SK-N-SH (cell line): ENCODE measurements at regions not wholly inside any gene's neighbourhood (a gene's known extent, or its start where the extent isn't known, plus 50 kb on each side); places are given as distances from the start of the nearest gene placed in this dataset.

Source experiments
- EP300 ChIP-seq, 2 experiments: IDR thresholded peaks; 2 replicates each; pipeline versions ENCODE4 v1.4.0 to v1.6.1; 2012; ENCODE audit warnings: borderline replicate concordance in 1 of 2, low read depth in 1 of 2, low read length in 1 of 2
- EZH2phosphoT487 ChIP-seq: fragments of 200-600 bp; sonication (generic); IDR thresholded peaks from 2 replicates; pipeline ENCODE4 v1.6.1; 2017; ENCODE audit warnings: low read depth, mixed run types, mild to moderate bottlenecking, antibody characterized with exemption, moderate library complexity, borderline replicate concordance
- FOXJ3 ChIP-seq: sonication (generic); formaldehyde crosslinking; IDR thresholded peaks from 2 replicates; pipeline ENCODE4 v1.5.1; 2020; ENCODE audit warnings: mild to moderate bottlenecking, missing genetic modification reagents
- GABPA ChIP-seq: IDR thresholded peaks from 2 replicates; pipeline ENCODE4 v1.4.0; 2012; ENCODE audit warnings: low read depth, mild to moderate bottlenecking
- JUND ChIP-seq: IDR thresholded peaks from 2 replicates; pipeline ENCODE4 v1.4.0; 2012
- NFIC ChIP-seq: IDR thresholded peaks from 2 replicates; pipeline ENCODE4 v1.4.0; 2012; ENCODE audit warnings: borderline replicate concordance
- RAD21 ChIP-seq: IDR thresholded peaks from 2 replicates; pipeline ENCODE4 v1.6.1; 2012; ENCODE audit warnings: mild to moderate bottlenecking, low read length
- RFX5 ChIP-seq: IDR thresholded peaks from 2 replicates; pipeline ENCODE4 v1.6.1; 2012; ENCODE audit warnings: mild to moderate bottlenecking, improper control_type of control experiment, low read length
- RXRA ChIP-seq: IDR thresholded peaks from 2 replicates; pipeline ENCODE4 v1.4.0; 2012; ENCODE audit warnings: low read depth, mild to moderate bottlenecking, borderline replicate concordance
- TEAD4 ChIP-seq: IDR thresholded peaks from 2 replicates; pipeline ENCODE4 v1.4.0; 2012; ENCODE audit warnings: mild to moderate bottlenecking, borderline replicate concordance; ENCODE audit not compliant: insufficient read depth
- TF ChIP-seq, protein P1 (sequence below): fragments of 200-600 bp; sonication (generic); IDR thresholded peaks from 2 replicates; pipeline ENCODE4 v1.6.1; 2017; ENCODE audit warnings: antibody characterized with exemption, mild to moderate bottlenecking, moderate library complexity
- TF ChIP-seq, protein P2 (sequence below): IDR thresholded peaks from 2 replicates; pipeline ENCODE4 v1.4.0; 2012; ENCODE audit warnings: low read depth, borderline replicate concordance
- TF ChIP-seq, protein P3 (sequence below): IDR thresholded peaks from 2 replicates; pipeline ENCODE4 v1.6.1; 2012; ENCODE audit warnings: mild to moderate bottlenecking, low read depth, low read length, moderate library complexity
- TF ChIP-seq, protein P4 (sequence below): fragments of 150-350 bp; IDR thresholded peaks from 2 replicates; pipeline ENCODE4 v1.6.1; 2017; ENCODE audit warnings: antibody characterized with exemption, low read length, low read depth, borderline replicate concordance

DNA sequence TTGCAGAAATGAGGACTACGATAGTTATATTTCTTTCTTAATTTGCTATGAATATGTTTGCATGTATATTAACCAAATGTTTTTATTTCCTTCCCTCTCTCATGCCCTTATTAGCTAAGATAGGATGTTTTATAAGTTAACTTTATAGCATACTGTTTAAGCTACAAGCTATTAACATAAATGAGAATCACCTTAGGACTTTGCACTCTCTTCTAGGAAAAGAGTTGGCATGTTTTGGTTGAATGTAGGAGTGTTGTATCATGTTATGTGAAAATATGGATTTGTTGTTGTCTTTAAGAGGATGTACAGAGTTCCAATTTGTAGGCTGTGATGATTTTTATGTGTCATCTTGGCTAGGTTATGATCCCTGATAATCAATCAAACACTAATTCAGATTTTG is 467.4 kb upstream of the SETBP1 start:
- no peak for TF ChIP-seq RAD21
- no peak for TF ChIP-seq EP300 (IDR thresholded peaks at IDR 0.05; ENCODE audit: borderline replicate concordance in 1 of 2, low read depth in 1 of 2, low read length in 1 of 2)
- TF ChIP-seq RXRA: no peak
- TF ChIP-seq NFIC: no peak
- TF ChIP-seq RFX5: no peak
- TF ChIP-seq FOXJ3: no peak
- TF ChIP-seq, protein P1, sequence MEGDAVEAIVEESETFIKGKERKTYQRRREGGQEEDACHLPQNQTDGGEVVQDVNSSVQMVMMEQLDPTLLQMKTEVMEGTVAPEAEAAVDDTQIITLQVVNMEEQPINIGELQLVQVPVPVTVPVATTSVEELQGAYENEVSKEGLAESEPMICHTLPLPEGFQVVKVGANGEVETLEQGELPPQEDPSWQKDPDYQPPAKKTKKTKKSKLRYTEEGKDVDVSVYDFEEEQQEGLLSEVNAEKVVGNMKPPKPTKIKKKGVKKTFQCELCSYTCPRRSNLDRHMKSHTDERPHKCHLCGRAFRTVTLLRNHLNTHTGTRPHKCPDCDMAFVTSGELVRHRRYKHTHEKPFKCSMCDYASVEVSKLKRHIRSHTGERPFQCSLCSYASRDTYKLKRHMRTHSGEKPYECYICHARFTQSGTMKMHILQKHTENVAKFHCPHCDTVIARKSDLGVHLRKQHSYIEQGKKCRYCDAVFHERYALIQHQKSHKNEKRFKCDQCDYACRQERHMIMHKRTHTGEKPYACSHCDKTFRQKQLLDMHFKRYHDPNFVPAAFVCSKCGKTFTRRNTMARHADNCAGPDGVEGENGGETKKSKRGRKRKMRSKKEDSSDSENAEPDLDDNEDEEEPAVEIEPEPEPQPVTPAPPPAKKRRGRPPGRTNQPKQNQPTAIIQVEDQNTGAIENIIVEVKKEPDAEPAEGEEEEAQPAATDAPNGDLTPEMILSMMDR: no peak
- TF ChIP-seq JUND: no peak
- TF ChIP-seq GABPA: no peak
- TF ChIP-seq, protein P2, sequence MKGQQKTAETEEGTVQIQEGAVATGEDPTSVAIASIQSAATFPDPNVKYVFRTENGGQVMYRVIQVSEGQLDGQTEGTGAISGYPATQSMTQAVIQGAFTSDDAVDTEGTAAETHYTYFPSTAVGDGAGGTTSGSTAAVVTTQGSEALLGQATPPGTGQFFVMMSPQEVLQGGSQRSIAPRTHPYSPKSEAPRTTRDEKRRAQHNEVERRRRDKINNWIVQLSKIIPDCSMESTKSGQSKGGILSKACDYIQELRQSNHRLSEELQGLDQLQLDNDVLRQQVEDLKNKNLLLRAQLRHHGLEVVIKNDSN: no peak
- TF ChIP-seq, protein P3, sequence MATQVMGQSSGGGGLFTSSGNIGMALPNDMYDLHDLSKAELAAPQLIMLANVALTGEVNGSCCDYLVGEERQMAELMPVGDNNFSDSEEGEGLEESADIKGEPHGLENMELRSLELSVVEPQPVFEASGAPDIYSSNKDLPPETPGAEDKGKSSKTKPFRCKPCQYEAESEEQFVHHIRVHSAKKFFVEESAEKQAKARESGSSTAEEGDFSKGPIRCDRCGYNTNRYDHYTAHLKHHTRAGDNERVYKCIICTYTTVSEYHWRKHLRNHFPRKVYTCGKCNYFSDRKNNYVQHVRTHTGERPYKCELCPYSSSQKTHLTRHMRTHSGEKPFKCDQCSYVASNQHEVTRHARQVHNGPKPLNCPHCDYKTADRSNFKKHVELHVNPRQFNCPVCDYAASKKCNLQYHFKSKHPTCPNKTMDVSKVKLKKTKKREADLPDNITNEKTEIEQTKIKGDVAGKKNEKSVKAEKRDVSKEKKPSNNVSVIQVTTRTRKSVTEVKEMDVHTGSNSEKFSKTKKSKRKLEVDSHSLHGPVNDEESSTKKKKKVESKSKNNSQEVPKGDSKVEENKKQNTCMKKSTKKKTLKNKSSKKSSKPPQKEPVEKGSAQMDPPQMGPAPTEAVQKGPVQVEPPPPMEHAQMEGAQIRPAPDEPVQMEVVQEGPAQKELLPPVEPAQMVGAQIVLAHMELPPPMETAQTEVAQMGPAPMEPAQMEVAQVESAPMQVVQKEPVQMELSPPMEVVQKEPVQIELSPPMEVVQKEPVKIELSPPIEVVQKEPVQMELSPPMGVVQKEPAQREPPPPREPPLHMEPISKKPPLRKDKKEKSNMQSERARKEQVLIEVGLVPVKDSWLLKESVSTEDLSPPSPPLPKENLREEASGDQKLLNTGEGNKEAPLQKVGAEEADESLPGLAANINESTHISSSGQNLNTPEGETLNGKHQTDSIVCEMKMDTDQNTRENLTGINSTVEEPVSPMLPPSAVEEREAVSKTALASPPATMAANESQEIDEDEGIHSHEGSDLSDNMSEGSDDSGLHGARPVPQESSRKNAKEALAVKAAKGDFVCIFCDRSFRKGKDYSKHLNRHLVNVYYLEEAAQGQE: no peak
- TF ChIP-seq TEAD4: no peak
- TF ChIP-seq, protein P4, sequence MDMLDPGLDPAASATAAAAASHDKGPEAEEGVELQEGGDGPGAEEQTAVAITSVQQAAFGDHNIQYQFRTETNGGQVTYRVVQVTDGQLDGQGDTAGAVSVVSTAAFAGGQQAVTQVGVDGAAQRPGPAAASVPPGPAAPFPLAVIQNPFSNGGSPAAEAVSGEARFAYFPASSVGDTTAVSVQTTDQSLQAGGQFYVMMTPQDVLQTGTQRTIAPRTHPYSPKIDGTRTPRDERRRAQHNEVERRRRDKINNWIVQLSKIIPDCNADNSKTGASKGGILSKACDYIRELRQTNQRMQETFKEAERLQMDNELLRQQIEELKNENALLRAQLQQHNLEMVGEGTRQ: no peak
- TF ChIP-seq EZH2phosphoT487: no peak
